IMR-90 (cell line): ENCODE measurements at regions not wholly inside any gene's neighbourhood (a gene's known extent, or its start where the extent isn't known, plus 50 kb on each side); places are given as distances from the start of the nearest gene placed in this dataset.

Experiments
- ATAC-seq: fragments of 200-7000 bp; cut with Tn5 transposase; 2 replicates; pipeline ENCODE4 v1.9.1; 2020; ENCODE audit warnings: low read depth, mild to moderate bottlenecking, moderate library complexity
- BruUV-seq: library from RNA; stranded (reverse); fragments of 400-500 nt; replicated peaks from 2 replicates; lab custom pipeline; 2021; lab: Mats Ljungman, UMichigan
- CTCF ChIA-PET: fragments of 300-600 bp; formaldehyde crosslinking; extraction: SDS; loops from one replicate; lab custom pipeline; 2021; ENCODE audit warnings: antibody characterized with exemption; lab: Yijun Ruan, JAX
- POLR2A ChIA-PET: fragments of 300-600 bp; sonication (Branson Sonifier 250); formaldehyde crosslinking; loops from one replicate; lab custom pipeline; 2022; ENCODE audit warnings: antibody characterized with exemption; ENCODE audit not compliant: unreplicated experiment; lab: Charles Lee
- DNase-seq: peaks from one replicate; pipeline ENCODE4 v3.0.0; 2013
- H2AFZ ChIP-seq: replicated peaks from 2 replicates; pipeline ENCODE3; 2013; ENCODE audit warnings: low read length, mild to moderate bottlenecking; ENCODE audit not compliant: poor library complexity
- H2AK5ac ChIP-seq: 2 replicates; pipeline ENCODE4 v1.6.1; 2013; ENCODE audit warnings: low read depth, low read length, inconsistent platforms
- H2AK9ac ChIP-seq: replicated peaks from 2 replicates; pipeline ENCODE3; 2013; ENCODE audit warnings: mild to moderate bottlenecking, low read depth, low read length, moderate library complexity; ENCODE audit not compliant: poor library complexity
- H2BK120ac ChIP-seq: 2 replicates; pipeline ENCODE4 v1.6.1; 2013; ENCODE audit warnings: low read depth, low read length, inconsistent platforms
- H2BK15ac ChIP-seq: 3 replicates; pipeline ENCODE4 v1.6.1; 2013; ENCODE audit warnings: low read depth, low read length, inconsistent platforms
- H2BK20ac ChIP-seq: 2 replicates; pipeline ENCODE4 v1.6.1; 2013; ENCODE audit warnings: low read depth, mild to moderate bottlenecking, inconsistent platforms, low read length, moderate library complexity
- H2BK5ac ChIP-seq: 2 replicates; pipeline ENCODE4 v1.6.1; 2013; ENCODE audit warnings: mild to moderate bottlenecking, low read depth, low read length, inconsistent platforms; ENCODE audit not compliant: poor library complexity, severe bottlenecking
- H3K14ac ChIP-seq: replicated peaks from 2 replicates; pipeline ENCODE4 v1.6.1; 2013; ENCODE audit warnings: low read depth, low read length, inconsistent platforms
- H3K18ac ChIP-seq: 2 replicates; pipeline ENCODE4 v1.6.1; 2013; ENCODE audit warnings: low read depth, low read length, control low read depth
- H3K23ac ChIP-seq: 2 replicates; pipeline ENCODE4 v1.6.1; 2013; ENCODE audit warnings: low read depth, low read length, inconsistent platforms
- H3K27ac ChIP-seq: 2 replicates; pipeline ENCODE4 v1.5.1; 2013; ENCODE audit warnings: mild to moderate bottlenecking, control low read depth, low read length; ENCODE audit not compliant: insufficient read depth
- H3K27me3 ChIP-seq: 2 replicates; pipeline ENCODE4 v1.6.1; 2013; ENCODE audit warnings: low read length; ENCODE audit not compliant: control insufficient read depth, insufficient read depth
- H3K36me3 ChIP-seq: 2 replicates; pipeline ENCODE4 v1.6.1; 2013; ENCODE audit warnings: low read length, mixed read lengths; ENCODE audit not compliant: control insufficient read depth, insufficient read depth
- H3K4ac ChIP-seq: 2 replicates; pipeline ENCODE4 v1.6.1; 2013; ENCODE audit warnings: low read depth, low read length, inconsistent platforms
- H3K4me1 ChIP-seq: 2 replicates; pipeline ENCODE4 v1.6.1; 2013; ENCODE audit warnings: low read length, mixed read lengths; ENCODE audit not compliant: control insufficient read depth, insufficient read depth
- H3K4me2 ChIP-seq: 2 replicates; pipeline ENCODE4 v1.6.1; 2013; ENCODE audit warnings: low read depth, mild to moderate bottlenecking, control low read depth, low read length, moderate library complexity
- H3K4me3 ChIP-seq: 2 replicates; pipeline ENCODE4 v1.5.1; 2013; ENCODE audit warnings: low read depth, mild to moderate bottlenecking, control low read depth, low read length, moderate library complexity; ENCODE audit not compliant: insufficient read depth
- H3K56ac ChIP-seq: 2 replicates; pipeline ENCODE4 v1.6.1; 2013; ENCODE audit warnings: low read length, inconsistent platforms; ENCODE audit not compliant: insufficient read depth; ENCODE audit errors: extremely low read depth
- H3K79me1 ChIP-seq, 2 experiments: 2 replicates each; pipeline ENCODE4 v1.6.1; 2013; ENCODE audit warnings: low read length in 2 of 2, inconsistent platforms in 1 of 2, low read depth in 1 of 2
- H3K9ac ChIP-seq: 2 replicates; pipeline ENCODE4 v1.6.1; 2013; ENCODE audit warnings: low read depth, low read length, control low read depth
- H3K9me1 ChIP-seq: 2 replicates; pipeline ENCODE4 v1.6.1; 2013; ENCODE audit warnings: low read length, inconsistent platforms; ENCODE audit not compliant: insufficient read depth
- H3K9me3 ChIP-seq: 2 replicates; pipeline ENCODE4 v1.6.1; 2013; ENCODE audit warnings: low read length; ENCODE audit not compliant: control insufficient read depth, insufficient read depth
- H4K20me1 ChIP-seq: 2 replicates; pipeline ENCODE4 v1.6.1; 2013; ENCODE audit warnings: low read length, inconsistent platforms; ENCODE audit not compliant: insufficient read depth
- H4K5ac ChIP-seq: 2 replicates; pipeline ENCODE4 v1.6.1; 2013; ENCODE audit warnings: mild to moderate bottlenecking, low read depth, low read length, control low read depth
- H4K8ac ChIP-seq, 2 experiments: 2 replicates each; pipeline ENCODE4 v1.6.1; 2013; ENCODE audit warnings: low read depth in 2 of 2, low read length in 2 of 2, control low read depth in 1 of 2, inconsistent platforms in 1 of 2
- H4K91ac ChIP-seq: 2 replicates; pipeline ENCODE4 v1.6.1; 2013; ENCODE audit warnings: low read depth, low read length, inconsistent platforms; ENCODE audit not compliant: insufficient read depth
- BHLHE40 ChIP-seq: fragments of 150-350 bp; IDR thresholded peaks from 2 replicates; pipeline ENCODE4 v1.6.1; 2016; ENCODE audit warnings: mild to moderate bottlenecking, low read depth, low read length
- CEBPB ChIP-seq: IDR thresholded peaks from 2 replicates; pipeline ENCODE4 v1.6.1; 2012; ENCODE audit warnings: low read depth, low read length, improper control_type of control experiment
- NFE2L2 ChIP-seq: fragments of 150-350 bp; IDR thresholded peaks from 2 replicates; pipeline ENCODE4 v1.6.1; 2016; ENCODE audit warnings: low read depth, mild to moderate bottlenecking, low read length
- WGBS, 2 experiments: methylation state at CpG; one replicate each; pipeline versions ENCODE4 v1.1.5 to v1.1.7; 2013; ENCODE audit warnings: missing lambda C conversion rate in 2 of 2; ENCODE audit not compliant: insufficient read length in 1 of 2; ENCODE audit errors: extremely low coverage in 2 of 2; 5-methylcytosine and 5-hydroxymethylcytosine counted together
- dilution Hi-C: fragments of 300-500 bp; cut with HindIII; formaldehyde crosslinking; loops from one replicate; pipeline ENCODE4 v1.14.3; 2018; ENCODE audit warnings: low sequenced_read_pairs; ENCODE audit not compliant: unreplicated experiment
- in situ Hi-C: fragments of 300-500 bp; cut with MboI; formaldehyde crosslinking; loops from 3 replicates; pipeline ENCODE4 v1.14.3; 2019; ENCODE audit warnings: low sequenced_read_pairs, inconsistent platforms, mixed read lengths
- intact Hi-C: fragments of 100-400 bp; cut with micrococcal nuclease; formaldehyde crosslinking; loops from 2 replicates; pipeline ENCODE4 v1.10.0; 2022

DNA sequence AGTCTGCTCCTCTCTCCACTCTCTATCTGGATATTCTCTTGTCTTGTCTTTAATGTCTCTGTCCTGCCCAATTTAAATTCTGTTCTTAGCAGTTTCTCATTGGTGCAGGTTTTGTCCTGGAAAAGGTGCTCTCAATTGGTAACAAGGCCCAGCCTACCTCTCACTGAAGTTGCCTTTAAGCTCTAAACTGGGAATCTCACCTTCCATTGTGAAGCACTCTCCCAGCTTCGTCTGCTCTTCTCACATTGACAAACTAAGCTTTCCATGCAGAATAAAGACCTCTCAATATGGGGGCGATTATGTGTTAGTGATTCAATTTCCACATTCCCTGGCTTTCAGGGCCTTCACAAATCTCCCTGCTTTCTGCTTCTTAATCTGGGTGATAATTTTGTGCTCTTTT, 1712.2 kb downstream of the GRIK2 start:
- DNase-seq (no peak), ATAC-seq (no peak)
- no peak overlapping the region for H2AK5ac ChIP-seq
- no peak overlapping the region for H3K23ac ChIP-seq
- H2BK20ac ChIP-seq = no peak overlapping the region
- peaks cover 2% of the 10 kb centered on the region; the same call in 1 of the 2 replicates for H3K9me3 ChIP-seq
- H3K27ac ChIP-seq = no peak overlapping the region
- intact Hi-C loops = no loop called here
- H2AFZ ChIP-seq = no peak overlapping the region
- no peak overlapping the region for H3K18ac ChIP-seq
- H3K9ac ChIP-seq = no peak overlapping the region
- no peak overlapping the region for H3K56ac ChIP-seq
- no peak overlapping the region for H3K4ac ChIP-seq
- H3K4me1 ChIP-seq = no peaks in the 10 kb centered on the region
- H2BK120ac ChIP-seq = no peak overlapping the region
- no peak overlapping the region for H2BK15ac ChIP-seq
- H3K9me1 ChIP-seq = no peaks in the 10 kb centered on the region
- no peak overlapping the region for H3K4me2 ChIP-seq
- POLR2A ChIA-PET = no interaction called here
- H4K20me1 ChIP-seq = no peaks in the 10 kb centered on the region
- no peak overlapping the region for H3K4me3 ChIP-seq
- BruUV-seq = no TSS peak
- CTCF ChIA-PET = no interaction called here
- H4K5ac ChIP-seq = no peak overlapping the region
- dilution Hi-C loops = no loop called here
- WGBS, 2 experiments = no CpG with 5 or more reads among the region's 2 CpGs
- no peak for TF ChIP-seq BHLHE40
- TF ChIP-seq CEBPB = no peak
- no peak for TF ChIP-seq NFE2L2
- no peak overlapping the region for H4K91ac ChIP-seq
- H3K79me1 ChIP-seq = no peaks in the 10 kb centered on the region
- no peaks in the 10 kb centered on the region for H3K27me3 ChIP-seq
- H4K8ac ChIP-seq = no peak overlapping the region
- no peak overlapping the region for H2AK9ac ChIP-seq
- in situ Hi-C loops = no loop called here
- no peaks in the 10 kb centered on the region for H3K36me3 ChIP-seq
- H2BK5ac ChIP-seq = no peak overlapping the region
- H3K14ac ChIP-seq = no peak overlapping the region
